ENCODE measurements at regions not wholly inside any gene's neighbourhood (a gene's known extent, or its start where the extent isn't known, plus 50 kb on each side); places are given as distances from the start of the nearest gene placed in this dataset.
"Not testable (repeated sequence)": the region's sequence is repeated elsewhere in the genome, so short reads cannot be mapped to it uniquely, and the experiment has no call there.

DNA sequence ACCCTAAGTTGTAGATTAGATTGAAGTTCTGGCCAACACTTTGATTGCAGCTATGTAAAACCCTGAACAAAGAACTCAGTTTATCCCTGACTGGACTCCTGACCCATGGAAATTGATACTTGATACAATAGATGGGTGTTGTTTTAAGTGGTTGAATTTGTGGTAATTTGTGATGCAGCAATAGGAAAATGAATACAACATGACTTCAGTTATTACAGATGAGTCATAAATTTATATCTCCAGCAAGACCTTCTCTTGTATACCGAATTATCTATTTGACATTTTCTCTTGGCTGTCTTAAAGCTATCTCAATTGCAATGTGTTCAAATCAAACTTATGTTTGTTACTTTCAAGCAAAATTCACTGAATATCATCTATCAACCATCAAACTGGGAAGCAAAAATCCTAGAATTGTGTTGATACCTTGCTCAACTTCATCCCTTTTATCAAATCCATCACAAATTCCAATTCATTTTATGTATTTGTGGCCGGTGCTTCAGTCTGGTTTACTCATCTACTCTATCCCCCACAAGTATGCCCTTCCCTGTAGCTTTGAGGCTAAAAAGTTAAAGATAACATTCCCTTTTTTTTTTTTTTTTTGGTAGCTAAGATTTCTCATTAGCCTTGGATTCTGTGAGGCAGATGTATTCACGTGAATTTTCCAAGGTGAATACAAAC lies 129.4 kb upstream of the CENPW start:
- ChIA-PET CTCF (interaction anchor here (0.8 to 1.5 kb wide), 4 partner anchors 7 to 35 kb away, joined by 3 to 4 read pairs (median 3); no protein-coding TSS in a partner anchor), POLR2A (no interaction called here)
- no peak for DNase-seq (ENCODE audit: extremely low spot score)
- TF ChIP-seq, protein P1, sequence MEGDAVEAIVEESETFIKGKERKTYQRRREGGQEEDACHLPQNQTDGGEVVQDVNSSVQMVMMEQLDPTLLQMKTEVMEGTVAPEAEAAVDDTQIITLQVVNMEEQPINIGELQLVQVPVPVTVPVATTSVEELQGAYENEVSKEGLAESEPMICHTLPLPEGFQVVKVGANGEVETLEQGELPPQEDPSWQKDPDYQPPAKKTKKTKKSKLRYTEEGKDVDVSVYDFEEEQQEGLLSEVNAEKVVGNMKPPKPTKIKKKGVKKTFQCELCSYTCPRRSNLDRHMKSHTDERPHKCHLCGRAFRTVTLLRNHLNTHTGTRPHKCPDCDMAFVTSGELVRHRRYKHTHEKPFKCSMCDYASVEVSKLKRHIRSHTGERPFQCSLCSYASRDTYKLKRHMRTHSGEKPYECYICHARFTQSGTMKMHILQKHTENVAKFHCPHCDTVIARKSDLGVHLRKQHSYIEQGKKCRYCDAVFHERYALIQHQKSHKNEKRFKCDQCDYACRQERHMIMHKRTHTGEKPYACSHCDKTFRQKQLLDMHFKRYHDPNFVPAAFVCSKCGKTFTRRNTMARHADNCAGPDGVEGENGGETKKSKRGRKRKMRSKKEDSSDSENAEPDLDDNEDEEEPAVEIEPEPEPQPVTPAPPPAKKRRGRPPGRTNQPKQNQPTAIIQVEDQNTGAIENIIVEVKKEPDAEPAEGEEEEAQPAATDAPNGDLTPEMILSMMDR (IDR thresholded peaks at IDR 0.05; ENCODE audit: control extremely low read depth, extremely low read depth, low read depth, missing control alignments) = no peak

DNA sequence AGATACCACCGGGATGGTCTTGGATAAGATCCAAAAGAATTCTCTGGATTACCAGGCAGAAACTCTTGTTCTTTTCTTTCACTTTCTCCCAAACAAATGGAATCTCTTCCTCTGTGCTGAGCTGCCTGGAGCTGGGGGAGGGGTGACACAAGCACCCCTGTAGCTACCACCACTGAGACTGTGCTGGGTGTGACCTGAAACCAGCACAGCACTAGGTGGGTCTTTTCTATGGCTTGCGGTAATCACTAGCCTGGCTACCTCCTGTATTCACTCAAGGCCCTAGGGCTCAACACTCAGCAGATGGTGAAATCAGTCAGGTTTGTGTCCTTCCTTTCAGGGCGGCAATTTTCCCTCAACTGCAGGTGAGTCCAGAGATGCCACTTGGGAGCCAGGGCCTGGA lies 122.4 kb upstream of the CENPW start:
- TF ChIP-seq, protein P1 (IDR thresholded peaks at IDR 0.05; ENCODE audit: control extremely low read depth, extremely low read depth, low read depth, missing control alignments) = no peak
- no peak for DNase-seq (ENCODE audit: extremely low spot score)
- POLR2A ChIA-PET = no interaction called here
- CTCF ChIA-PET = no interaction called here

DNA sequence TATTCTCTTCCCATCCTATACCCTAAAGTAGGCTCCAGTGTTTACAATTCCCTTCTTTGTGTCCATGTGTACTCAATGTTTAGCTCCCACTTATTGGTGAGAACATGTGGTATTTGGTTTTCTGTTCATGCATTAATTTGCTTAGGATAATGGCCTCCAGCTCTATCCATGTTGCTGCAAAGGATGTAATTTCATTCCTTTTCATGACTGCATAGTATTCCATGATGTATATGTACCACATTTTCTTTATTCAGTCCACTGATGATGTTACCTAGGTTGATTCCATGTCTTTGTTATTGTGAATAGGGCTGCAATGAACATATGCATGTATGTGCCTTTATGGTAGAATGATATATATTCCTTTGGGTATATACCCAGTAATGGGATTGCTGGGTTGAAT lies 119.0 kb upstream of the CENPW start:
- POLR2A ChIA-PET; CTCF ChIA-PET; DNase-seq (ENCODE audit: extremely low spot score): not testable (repeated sequence)

DNA sequence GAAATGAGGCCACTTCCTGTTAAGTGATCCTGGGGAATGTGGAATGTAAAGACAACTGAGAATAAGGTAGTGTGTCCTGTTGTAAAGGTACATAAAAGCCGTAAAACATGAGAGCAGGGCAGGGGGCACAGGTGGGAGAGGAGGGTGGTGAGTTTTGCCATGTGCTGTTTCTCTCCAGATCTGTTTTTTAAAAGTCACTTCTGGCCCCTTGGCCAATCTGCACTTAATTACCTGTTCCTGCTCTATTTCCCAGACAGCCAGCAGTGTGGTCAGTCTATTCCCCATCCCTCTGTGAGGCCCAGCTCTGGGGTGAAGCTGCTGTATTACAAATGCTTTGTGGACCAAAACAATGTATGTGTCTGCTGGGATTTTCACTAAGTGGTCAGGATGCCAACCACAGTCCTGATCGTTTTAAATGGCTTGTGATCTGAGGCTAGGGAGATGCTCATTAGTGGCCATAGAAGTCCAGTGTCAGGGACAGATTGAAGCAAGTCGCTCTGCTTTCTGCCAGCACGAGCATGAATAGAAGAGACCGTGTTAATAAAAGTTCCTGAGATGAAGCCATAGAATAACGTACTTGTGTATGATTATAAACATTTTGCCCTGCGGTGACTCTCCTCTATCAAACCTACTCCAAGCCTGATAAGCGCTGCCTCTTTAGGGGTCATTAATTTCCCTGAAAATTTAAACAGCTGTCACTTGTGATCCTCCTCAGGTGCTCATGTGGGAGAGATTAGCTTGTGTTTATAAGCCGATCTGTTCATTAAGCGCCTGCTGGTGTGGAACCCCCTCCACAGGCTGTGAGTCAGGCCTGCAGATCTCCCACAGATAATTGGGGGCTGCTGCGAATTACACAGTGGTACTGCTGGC lies 111.8 kb upstream of the CENPW start:
- TF ChIP-seq, protein P1 (IDR thresholded peaks at IDR 0.05; ENCODE audit: control extremely low read depth, extremely low read depth, low read depth, missing control alignments) = no peak
- DNase-seq (ENCODE audit: extremely low spot score) = no peak
- ChIA-PET CTCF (no interaction called here), POLR2A (no interaction called here)

DNA sequence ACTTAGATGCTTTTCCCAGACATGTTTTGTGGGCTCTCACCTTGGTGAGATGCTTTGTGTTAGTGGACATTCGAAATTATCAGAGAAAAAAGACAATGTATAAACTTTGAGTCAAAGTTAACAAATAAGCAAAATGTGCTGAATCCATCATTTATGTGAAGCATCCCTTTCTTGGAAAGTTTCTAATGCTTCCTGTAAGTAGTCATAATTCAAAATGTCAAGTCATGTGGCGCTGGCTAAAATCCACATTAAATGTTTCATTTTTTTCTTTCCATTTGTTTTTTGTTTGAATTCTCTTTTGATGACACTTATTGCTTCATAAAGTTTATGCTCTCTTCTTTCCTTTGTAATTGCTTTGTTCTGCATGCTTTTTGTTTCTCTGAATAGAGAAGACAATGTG lies 107.2 kb upstream of the CENPW start:
- CTCF ChIA-PET = no interaction called here
- TF ChIP-seq, protein P1 (IDR thresholded peaks at IDR 0.05; ENCODE audit: control extremely low read depth, extremely low read depth, low read depth, missing control alignments) = no peak
- POLR2A ChIA-PET = no interaction called here
- no peak for DNase-seq (ENCODE audit: extremely low spot score)

DNA sequence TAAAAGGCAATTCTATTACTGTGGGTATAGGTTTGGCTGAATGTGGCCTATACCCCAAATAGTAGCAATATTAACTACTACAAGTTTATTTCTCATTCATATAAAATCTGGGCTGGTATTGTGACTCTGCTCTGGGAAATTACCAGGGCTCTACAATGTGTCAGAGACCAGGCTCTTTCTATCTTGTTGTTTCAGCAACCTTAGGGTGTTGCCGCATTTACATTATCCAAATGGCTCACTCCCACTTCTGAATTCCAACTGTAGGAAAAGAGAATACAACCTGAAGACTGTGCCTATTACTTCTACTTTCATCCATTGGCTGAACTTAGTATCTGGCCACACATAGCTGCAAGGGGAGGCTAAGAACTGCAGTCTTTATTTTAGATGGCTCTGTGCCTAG lies 106.7 kb upstream of the CENPW start:
- POLR2A ChIA-PET = no interaction called here

More for the DNA sequence above, 106.7 kb upstream of the CENPW start:
- CTCF ChIA-PET = no interaction called here
- DNase-seq (ENCODE audit: extremely low spot score) = no peak
- TF ChIP-seq, protein P1 (IDR thresholded peaks at IDR 0.05; ENCODE audit: control extremely low read depth, extremely low read depth, low read depth, missing control alignments) = no peak
